Hepatocyte (in vitro differentiated cells): ENCODE measurements at regions not wholly inside any gene's neighbourhood (a gene's known extent, or its start where the extent isn't known, plus 50 kb on each side); places are given as distances from the start of the nearest gene placed in this dataset.

Experiments used
- DNase-seq: peaks from one replicate; pipeline ENCODE4 v3.0.0-alpha.2; 2016; ENCODE audit warnings: low spot score
- H2AFZ ChIP-seq: fragments of 200-600 bp; sonication (generic); 2 replicates; pipeline ENCODE4 v1.6.0; 2016; ENCODE audit warnings: antibody characterized with exemption, mild to moderate bottlenecking
- H3K27ac ChIP-seq: fragments of 200-600 bp; sonication (generic); 2 replicates; pipeline ENCODE4 v1.5.1; 2016; ENCODE audit warnings: mild to moderate bottlenecking
- H3K27me3 ChIP-seq: fragments of 200-600 bp; sonication (generic); 2 replicates; pipeline ENCODE4 v1.6.1; 2016
- H3K36me3 ChIP-seq: fragments of 200-600 bp; sonication (generic); replicated peaks from 2 replicates; pipeline ENCODE4 v1.5.1; 2016; ENCODE audit warnings: low read depth; ENCODE audit not compliant: insufficient read depth
- H3K4me1 ChIP-seq: fragments of 200-600 bp; sonication (generic); 2 replicates; pipeline ENCODE4 v1.5.1; 2016; ENCODE audit warnings: mild to moderate bottlenecking, moderate library complexity; ENCODE audit not compliant: insufficient read depth
- H3K4me2 ChIP-seq: fragments of 200-600 bp; sonication (generic); 2 replicates; pipeline ENCODE4 v1.6.0; 2016
- H3K4me3 ChIP-seq: fragments of 200-600 bp; sonication (generic); 2 replicates; pipeline ENCODE4 v1.5.1; 2016; ENCODE audit warnings: mild to moderate bottlenecking
- H3K79me2 ChIP-seq: fragments of 200-600 bp; sonication (generic); 2 replicates; pipeline ENCODE4 v1.6.0; 2017; ENCODE audit warnings: mild to moderate bottlenecking
- H3K9me2 ChIP-seq: fragments of 200-600 bp; sonication (generic); replicated peaks from 2 replicates; pipeline ENCODE4 v1.6.0; 2017; ENCODE audit warnings: mild to moderate bottlenecking; ENCODE audit not compliant: insufficient read depth
- H3K9me3 ChIP-seq: fragments of 200-600 bp; sonication (generic); 2 replicates; pipeline ENCODE4 v1.5.1; 2016; ENCODE audit warnings: low read depth, mild to moderate bottlenecking
- H4K20me1 ChIP-seq: fragments of 200-600 bp; sonication (generic); 2 replicates; pipeline ENCODE4 v1.6.0; 2016; ENCODE audit warnings: mild to moderate bottlenecking; ENCODE audit not compliant: insufficient read depth, poor library complexity, severe bottlenecking
- EZH2 ChIP-seq: fragments of 200-600 bp; sonication (generic); IDR thresholded peaks from 2 replicates; pipeline ENCODE4 v1.6.1; 2016; ENCODE audit warnings: antibody characterized with exemption, mild to moderate bottlenecking, borderline replicate concordance
- EZH2phosphoT487 ChIP-seq: fragments of 200-600 bp; sonication (generic); IDR thresholded peaks from one replicate; pipeline ENCODE4 v1.6.1; 2018; ENCODE audit warnings: antibody characterized with exemption, mild to moderate bottlenecking, low read depth, moderate library complexity; ENCODE audit not compliant: unreplicated experiment, severe bottlenecking
- WGBS: methylation state at CpG from one replicate; pipeline ENCODE4 v1.1.6; 2016; ENCODE audit warnings: low lambda C conversion rate; ENCODE audit errors: missing lambda C conversion rate; 5-methylcytosine and 5-hydroxymethylcytosine counted together
- TF ChIP-seq, protein P1 (sequence below): fragments of 200-600 bp; sonication (generic); IDR thresholded peaks from 2 replicates; pipeline ENCODE4 v1.5.1; 2016; ENCODE audit warnings: antibody characterized with exemption, mild to moderate bottlenecking; ENCODE audit not compliant: poor library complexity

DNA sequence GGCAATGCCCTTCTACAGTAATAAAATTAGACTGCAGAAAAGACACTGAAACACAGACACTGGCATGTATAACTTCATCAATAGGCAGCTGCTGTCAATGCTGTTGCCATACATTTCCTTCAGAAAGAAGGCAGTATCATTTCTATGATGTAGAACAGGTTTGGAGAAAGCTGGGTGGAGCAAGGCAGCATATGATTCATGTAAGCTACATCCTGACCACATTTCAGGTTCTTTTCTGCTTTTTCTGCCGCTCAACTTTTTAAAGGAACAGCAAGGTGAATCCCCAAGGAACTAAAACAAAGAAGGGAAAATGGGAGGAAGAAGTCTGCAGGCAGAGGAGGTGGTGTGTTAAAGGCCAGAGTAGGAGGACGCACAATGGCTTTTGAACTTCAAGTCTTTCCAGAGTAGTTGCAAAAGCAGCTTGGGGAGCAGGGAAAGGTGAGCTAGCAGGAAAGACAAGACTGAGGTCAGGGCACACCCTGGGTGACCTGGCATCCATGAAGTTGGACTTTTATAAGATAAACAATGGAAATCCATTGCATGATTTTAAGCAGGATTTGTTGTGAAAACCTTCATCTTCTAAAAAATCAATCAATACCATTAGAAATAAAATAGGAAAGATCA, 142.1 kb downstream of the MED10 start:
- no peaks in the 10 kb centered on the region for H3K9me2 ChIP-seq
- no peaks in the 10 kb centered on the region for H3K36me3 ChIP-seq
- H3K9me3 ChIP-seq, result no peaks in the 10 kb centered on the region
- no peak overlapping the region for H2AFZ ChIP-seq
- no peak overlapping the region for H3K4me2 ChIP-seq
- H3K79me2 ChIP-seq, result no peaks in the 10 kb centered on the region
- H4K20me1 ChIP-seq, result no peaks in the 10 kb centered on the region
- H3K27me3 ChIP-seq, result no peaks in the 10 kb centered on the region
- H3K4me1 ChIP-seq, result no peaks in the 10 kb centered on the region
- WGBS, result 88% methylated on average over 2 of the region's 2 CpGs
- TF ChIP-seq EZH2phosphoT487 (no peak), EZH2 (no peak)
- TF ChIP-seq, protein P1, sequence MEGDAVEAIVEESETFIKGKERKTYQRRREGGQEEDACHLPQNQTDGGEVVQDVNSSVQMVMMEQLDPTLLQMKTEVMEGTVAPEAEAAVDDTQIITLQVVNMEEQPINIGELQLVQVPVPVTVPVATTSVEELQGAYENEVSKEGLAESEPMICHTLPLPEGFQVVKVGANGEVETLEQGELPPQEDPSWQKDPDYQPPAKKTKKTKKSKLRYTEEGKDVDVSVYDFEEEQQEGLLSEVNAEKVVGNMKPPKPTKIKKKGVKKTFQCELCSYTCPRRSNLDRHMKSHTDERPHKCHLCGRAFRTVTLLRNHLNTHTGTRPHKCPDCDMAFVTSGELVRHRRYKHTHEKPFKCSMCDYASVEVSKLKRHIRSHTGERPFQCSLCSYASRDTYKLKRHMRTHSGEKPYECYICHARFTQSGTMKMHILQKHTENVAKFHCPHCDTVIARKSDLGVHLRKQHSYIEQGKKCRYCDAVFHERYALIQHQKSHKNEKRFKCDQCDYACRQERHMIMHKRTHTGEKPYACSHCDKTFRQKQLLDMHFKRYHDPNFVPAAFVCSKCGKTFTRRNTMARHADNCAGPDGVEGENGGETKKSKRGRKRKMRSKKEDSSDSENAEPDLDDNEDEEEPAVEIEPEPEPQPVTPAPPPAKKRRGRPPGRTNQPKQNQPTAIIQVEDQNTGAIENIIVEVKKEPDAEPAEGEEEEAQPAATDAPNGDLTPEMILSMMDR, result no peak
- no peak for DNase-seq
- no peak overlapping the region for H3K4me3 ChIP-seq
- H3K27ac ChIP-seq, result no peak overlapping the region

DNA sequence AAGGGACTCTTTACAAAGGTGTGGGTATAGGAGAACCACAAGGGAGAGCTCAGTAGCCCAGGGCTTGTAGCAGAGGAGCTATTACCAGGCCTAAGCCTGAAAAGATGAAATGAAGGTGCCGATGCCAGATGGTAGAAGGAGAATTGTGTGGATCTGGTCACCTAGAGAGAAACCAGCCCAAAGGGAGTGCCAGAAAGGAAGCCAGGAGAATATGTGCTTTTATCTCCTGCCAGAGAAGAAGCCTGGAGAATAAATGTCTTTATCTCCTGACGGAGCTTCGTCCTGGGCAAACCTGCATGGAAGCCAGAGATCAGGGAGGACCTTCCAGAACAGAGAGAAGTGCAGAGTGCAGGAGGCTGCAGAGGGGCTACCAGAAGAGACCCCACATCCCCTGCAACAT, 142.6 kb downstream of the MED10 start:
- Histone ChIP-seq H3K36me3 (no peaks in the 10 kb centered on the region), H3K4me1 (no peaks in the 10 kb centered on the region), H4K20me1 (no peaks in the 10 kb centered on the region), H3K9me3 (no peaks in the 10 kb centered on the region), H3K9me2 (no peaks in the 10 kb centered on the region), H3K4me3 (no peak overlapping the region), H3K27ac (no peak overlapping the region), H2AFZ (no peak overlapping the region), H3K27me3 (no peaks in the 10 kb centered on the region), H3K79me2 (no peaks in the 10 kb centered on the region), H3K4me2 (no peak overlapping the region)
- TF ChIP-seq EZH2phosphoT487 (no peak), EZH2 (no peak)
- TF ChIP-seq, protein P1, result no peak
- 86% methylated on average over 3 of the region's 3 CpGs for WGBS
- DNase-seq, result no peak

DNA sequence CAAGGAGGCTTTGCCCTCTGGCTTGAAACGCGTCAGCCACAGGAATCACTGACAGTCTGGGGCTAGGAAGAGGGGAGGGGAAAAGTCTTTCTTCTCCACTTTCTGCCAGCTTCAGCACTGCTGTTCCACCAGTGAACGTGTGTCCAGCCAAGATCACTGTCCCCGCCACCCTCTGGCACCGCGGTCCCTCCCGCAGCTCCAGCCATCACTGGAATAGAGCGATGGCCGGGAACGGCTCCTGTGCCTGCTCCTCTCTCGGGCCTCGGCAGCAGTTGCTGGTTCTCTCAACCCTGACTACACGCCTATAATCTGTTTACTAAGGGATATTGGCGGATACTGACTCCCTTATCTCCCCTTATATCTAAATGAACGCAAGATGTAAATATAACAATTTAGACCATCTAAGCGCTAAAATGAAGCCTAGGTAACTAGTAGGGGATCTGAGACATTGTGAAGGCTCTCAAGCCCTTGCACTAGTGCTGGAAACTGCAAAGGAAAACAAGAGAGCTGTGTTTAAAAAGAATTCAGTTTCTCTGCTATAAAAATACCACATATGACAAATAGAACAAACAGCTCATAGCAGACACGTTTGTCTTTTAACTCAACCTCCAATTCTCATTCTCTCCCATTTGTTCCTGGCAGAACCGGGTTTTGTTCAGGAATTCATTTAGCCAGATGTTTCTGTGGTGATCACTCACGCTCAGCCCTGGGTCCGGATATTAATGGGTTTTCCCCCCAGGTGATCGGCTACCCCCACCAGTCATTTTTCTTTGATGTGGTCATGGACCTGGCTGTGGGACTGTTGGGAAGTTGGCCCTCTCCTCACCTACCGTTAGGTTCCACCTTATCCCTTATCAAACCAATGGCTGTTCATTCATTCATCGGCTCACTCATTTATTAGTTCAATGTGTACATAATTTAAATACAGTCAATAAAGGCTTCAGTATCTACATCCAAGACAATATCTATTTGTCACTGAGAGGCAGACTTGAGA, 149.8 kb downstream of the MED10 start:
- no peaks in the 10 kb centered on the region for H3K79me2 ChIP-seq
- H3K4me2 ChIP-seq, result no peak overlapping the region
- H3K9me3 ChIP-seq, result no peaks in the 10 kb centered on the region
- no peaks in the 10 kb centered on the region for H3K27me3 ChIP-seq
- H2AFZ ChIP-seq, result no peak overlapping the region
- no peaks in the 10 kb centered on the region for H3K9me2 ChIP-seq
- TF ChIP-seq, protein P1, result no peak
- TF ChIP-seq EZH2phosphoT487 (no peak), EZH2 (no peak)
- no peaks in the 10 kb centered on the region for H4K20me1 ChIP-seq
- 78% methylated on average over 23 of the region's 23 CpGs for WGBS
- no peak overlapping the region for H3K4me3 ChIP-seq
- no peak overlapping the region for H3K27ac ChIP-seq
- H3K36me3 ChIP-seq, result no peaks in the 10 kb centered on the region
- H3K4me1 ChIP-seq, result no peaks in the 10 kb centered on the region
- no peak for DNase-seq
